ENCODE measurements at regions not wholly inside any gene's neighbourhood (a gene's known extent, or its start where the extent isn't known, plus 50 kb on each side); places are given as distances from the start of the nearest gene placed in this dataset.

- no peak for DNase-seq (ENCODE audit: low spot score)
Measured at GRCh38 chr7:131255242-131255641, 72.4 kb upstream of the MKLN1 start.

- no peak for DNase-seq (ENCODE audit: low spot score)
Measured at GRCh38 chr7:131261476-131261994, 66.1 kb upstream of the MKLN1 start.

GRCh38 chr7:131265227-131265626 lies 62.4 kb upstream of the MKLN1 start:
- no peak for DNase-seq (ENCODE audit: low spot score)

DNA sequence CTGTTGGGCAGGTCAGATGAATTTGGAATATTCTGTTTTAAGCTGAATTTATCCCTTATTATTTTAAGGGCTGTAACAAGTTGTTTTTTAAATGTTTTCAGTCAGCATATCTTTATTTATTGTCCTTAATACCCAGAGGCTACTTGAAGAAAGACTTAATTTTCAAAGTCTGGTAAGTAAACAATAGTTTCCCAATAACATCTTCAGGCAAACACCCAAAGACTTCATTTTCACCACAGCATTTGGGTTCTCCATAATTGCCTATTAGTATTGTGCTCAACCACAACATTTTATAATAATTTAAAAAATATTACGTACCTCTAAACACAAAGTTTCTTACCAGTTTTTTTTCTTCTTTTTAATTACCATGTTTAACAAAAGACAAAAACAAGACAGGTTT lies 60.0 kb upstream of the MKLN1 start:
- no peak for DNase-seq (ENCODE audit: low spot score)

GRCh38 chr7:131268906-131269305 lies 58.8 kb upstream of the MKLN1 start:
- no peak for DNase-seq (ENCODE audit: low spot score)

DNA sequence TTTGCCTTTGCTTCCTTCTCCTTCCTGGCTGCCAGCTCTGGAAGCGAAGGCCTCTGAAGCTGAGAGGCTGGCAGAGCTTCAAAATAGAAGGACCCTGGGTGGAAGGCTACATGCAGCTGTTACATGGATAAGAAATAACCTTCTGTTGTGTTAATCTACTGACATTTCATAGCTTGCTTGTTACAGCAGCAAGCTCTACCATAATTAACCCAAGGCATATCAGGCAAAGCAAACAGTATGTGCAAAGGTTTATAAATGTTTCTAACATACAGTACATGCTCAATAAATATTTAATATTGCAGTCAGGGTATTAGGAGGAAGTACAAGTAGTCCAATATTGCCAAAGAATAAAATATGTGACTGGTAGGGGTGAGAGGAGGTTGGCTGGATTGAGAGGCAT lies 55.6 kb upstream of the MKLN1 start:
- DNase-seq (ENCODE audit: low spot score) = no peak

- no peak for DNase-seq (ENCODE audit: low spot score)
Measured at GRCh38 chr7:131274986-131275385, 52.7 kb upstream of the MKLN1 start.

DNA sequence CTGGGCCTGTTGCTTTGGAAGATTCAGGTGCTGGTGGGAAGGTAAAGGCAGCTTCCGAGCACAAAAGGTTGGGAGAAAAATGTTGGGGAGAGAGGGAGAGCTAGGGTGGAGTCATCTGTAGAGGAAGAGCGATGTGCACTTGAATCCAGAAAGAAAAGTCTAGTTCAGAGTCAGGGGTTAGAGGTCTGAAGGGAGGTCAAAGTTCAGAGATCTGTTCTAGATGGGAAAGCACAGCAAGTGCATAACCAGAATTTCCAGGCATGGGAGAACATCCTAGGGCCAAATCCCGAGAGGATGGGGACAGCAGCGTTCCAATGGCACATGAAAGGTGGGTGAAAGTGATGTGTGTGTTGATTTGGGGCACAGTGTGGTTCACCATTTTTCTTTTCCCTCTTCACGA lies 51.5 kb upstream of the MKLN1 start:
- DNase-seq (ENCODE audit: low spot score) = no peak

DNA sequence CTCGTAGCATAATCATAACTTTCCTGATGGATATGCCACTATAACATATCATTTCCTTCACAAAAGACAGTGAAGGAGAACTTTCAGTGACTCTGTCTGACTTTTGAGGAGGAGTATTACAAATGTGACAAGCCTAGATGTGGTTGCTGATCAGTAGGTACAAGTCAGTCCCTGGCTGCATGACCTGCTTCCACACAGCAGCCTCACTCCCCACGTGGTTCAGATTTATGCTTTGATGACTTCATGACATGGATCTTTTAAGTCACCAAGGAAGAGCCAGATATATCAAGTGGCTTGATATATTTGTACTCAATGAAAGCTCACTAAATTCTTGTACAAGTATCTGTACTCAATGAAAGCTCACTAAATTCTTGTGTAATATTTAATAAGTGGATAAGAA lies 50.9 kb upstream of the MKLN1 start:
- no peak for DNase-seq (ENCODE audit: low spot score)

Measured in globus pallidus (tissue), 1 donor.